A549 (cell line): ENCODE measurements at regions not wholly inside any gene's neighbourhood (a gene's known extent, or its start where the extent isn't known, plus 50 kb on each side); places are given as distances from the start of the nearest gene placed in this dataset.

ENCODE experiments used
- ATOH8 ChIP-seq: fragments of 250-450 bp; sonication (Bioruptor Pico); IDR thresholded peaks from 2 replicates; pipeline ENCODE4 v1.5.0; 2020; ENCODE audit warnings: low read depth, mild to moderate bottlenecking, moderate library complexity
- CBX8 ChIP-seq: fragments of 200-600 bp; sonication (generic); IDR thresholded peaks from 2 replicates; pipeline ENCODE4 v1.6.1; 2016
- CTCF ChIP-seq: fragments of >200 bp; sonication (Bioruptor Twin); formaldehyde crosslinking; IDR thresholded peaks from 3 replicates; pipeline ENCODE4 v1.5.1; 2016
- EP300 ChIP-seq, 2 experiments: fragments of >200 bp; sonication (Bioruptor Twin); formaldehyde crosslinking; IDR thresholded peaks; 2 replicates in 1 of 2; 3 replicates in 1 of 2; pipeline ENCODE4 v1.6.1; 2016 to 2017
- MAFK ChIP-seq: fragments of 450-650 bp; IDR thresholded peaks from 2 replicates; pipeline ENCODE4 v1.6.1; 2014; ENCODE audit not compliant: partially characterized antibody
- NFE2L2 ChIP-seq: fragments of 150-350 bp; conservative IDR thresholded peaks from 2 replicates; pipeline ENCODE4 v1.6.1; 2014; ENCODE audit warnings: low read length
- PBX3 ChIP-seq: IDR thresholded peaks from 2 replicates; pipeline ENCODE4 v1.6.1; 2012
- PHF8 ChIP-seq: fragments of 200-600 bp; sonication (generic); IDR thresholded peaks from 2 replicates; pipeline ENCODE4 v1.6.1; 2016; ENCODE audit warnings: low read depth, mild to moderate bottlenecking, antibody characterized with exemption, moderate library complexity, borderline replicate concordance
- POLR2A ChIP-seq: IDR thresholded peaks from 2 replicates; pipeline ENCODE4 v1.6.1; 2012; ENCODE audit warnings: mild to moderate bottlenecking, low read length
- POLR2AphosphoS2 ChIP-seq: conservative IDR thresholded peaks from 2 replicates; pipeline ENCODE4 v1.6.1; 2012; ENCODE audit warnings: low read length, improper control_type of control experiment, inconsistent platforms
- RAD21 ChIP-seq, 2 experiments: fragments of >200 bp in 1 of 2; sonication (Bioruptor Twin) in 1 of 2; formaldehyde crosslinking in 1 of 2; IDR thresholded peaks in 1 of 2; conservative IDR thresholded peaks in 1 of 2; 2 replicates in 1 of 2; 3 replicates in 1 of 2; pipeline ENCODE4 v1.6.1; 2012 to 2018; ENCODE audit warnings: inconsistent platforms in 1 of 2
- RCOR1 ChIP-seq: fragments of 150-350 bp; IDR thresholded peaks from 2 replicates; pipeline ENCODE4 v1.6.1; 2014; ENCODE audit warnings: antibody characterized with exemption, low read length, low read depth
- REST ChIP-seq: fragments of 200-600 bp; sonication (generic); IDR thresholded peaks from 2 replicates; pipeline ENCODE4 v1.6.1; 2016; ENCODE audit warnings: antibody characterized with exemption, mild to moderate bottlenecking, moderate library complexity
- RNF2 ChIP-seq: fragments of 200-600 bp; sonication (generic); IDR thresholded peaks from 2 replicates; pipeline ENCODE4 v1.6.1; 2016; ENCODE audit warnings: low read depth, mild to moderate bottlenecking, antibody characterized with exemption, moderate library complexity, borderline replicate concordance

GRCh38 chr5:30479104-30479503 is 714.4 kb upstream of the CDH6 start:
- TF ChIP-seq MAFK (no peak), CTCF (no peak), RAD21 (conservative IDR thresholded peaks at IDR 0.05 in 1 of 2, IDR thresholded peaks at IDR 0.05 in 1 of 2) (no peak), EP300 (IDR thresholded peaks at IDR 0.05) (no peak), POLR2A (no peak), RNF2 (no peak), REST (no peak), CBX8 (no peak), POLR2AphosphoS2 (no peak), NFE2L2 (no peak), PBX3 (no peak), ATOH8 (CRISPR knock-in tag) (no peak), PHF8 (no peak), RCOR1 (no peak)
